Kidney (tissue), 10 donors: ENCODE measurements at regions not wholly inside any gene's neighbourhood (a gene's known extent, or its start where the extent isn't known, plus 50 kb on each side); places are given as distances from the start of the nearest gene placed in this dataset.
"Not testable (repeated sequence)": the region's sequence is repeated elsewhere in the genome, so short reads cannot be mapped to it uniquely, and the experiment has no call there.

Experiments
- DNase-seq, 5 donors: peaks; one replicate each; pipeline ENCODE4 v3.0.0-alpha.2; 2013 to 2020
- FAIRE-seq: peaks from 2 replicates; lab custom pipeline; 2012; peaks lifted over from hg19 to GRCh38; lab: Jason Lieb, UNC
- H3K27ac ChIP-seq, 2 donors: one replicate each; pipeline ENCODE4 v1.7.0; 2013; ENCODE audit warnings: low read depth in 2 of 2, low read length in 2 of 2, inconsistent platforms in 1 of 2
- H3K27me3 ChIP-seq: one replicate; pipeline ENCODE4 v1.7.1; 2013; ENCODE audit warnings: low read length, inconsistent platforms; ENCODE audit not compliant: control insufficient read depth, insufficient read depth
- H3K36me3 ChIP-seq, 3 donors: one replicate each; pipeline versions ENCODE4 v1.7.0 to v1.7.1; 2013; ENCODE audit warnings: low read length in 3 of 3, control low read depth in 1 of 3, inconsistent platforms in 1 of 3; ENCODE audit not compliant: insufficient read depth in 3 of 3, control insufficient read depth in 2 of 3
- H3K4me1 ChIP-seq, 3 donors: one replicate each; pipeline versions ENCODE4 v1.7.0 to v1.7.1; 2013; ENCODE audit warnings: low read length in 3 of 3, inconsistent platforms in 1 of 3, low read depth in 1 of 3; ENCODE audit not compliant: control insufficient read depth in 2 of 3, insufficient read depth in 2 of 3
- H3K4me3 ChIP-seq, 3 donors: one replicate each; pipeline versions ENCODE4 v1.7.0 to v1.8.1; 2013; ENCODE audit warnings: low read length in 3 of 3, control low read depth in 1 of 3, inconsistent platforms in 1 of 3
- H3K9ac ChIP-seq, 3 donors: one replicate each; pipeline versions ENCODE4 v1.7.0 to v1.7.1; 2013; ENCODE audit warnings: low read length in 3 of 3, control low read depth in 1 of 3, inconsistent platforms in 1 of 3
- H3K9me3 ChIP-seq, 3 donors: one replicate each; pipeline versions ENCODE4 v1.7.0 to v1.7.1; 2013; ENCODE audit warnings: low read length in 3 of 3, control low read depth in 1 of 3, inconsistent platforms in 1 of 3; ENCODE audit not compliant: control insufficient read depth in 2 of 3, insufficient read depth in 1 of 3
- intact Hi-C: fragments of 100-400 bp; cut with DNase I; formaldehyde crosslinking; loops from one replicate; pipeline ENCODE4 v1.11.1; 2022
- donor health status: control.
- donor health status: control.
- donor health status: DM: yes; HTN: yes; CAD: no.
- donor health status: Normal renal cell carcinoma (clear cell type).

DNA sequence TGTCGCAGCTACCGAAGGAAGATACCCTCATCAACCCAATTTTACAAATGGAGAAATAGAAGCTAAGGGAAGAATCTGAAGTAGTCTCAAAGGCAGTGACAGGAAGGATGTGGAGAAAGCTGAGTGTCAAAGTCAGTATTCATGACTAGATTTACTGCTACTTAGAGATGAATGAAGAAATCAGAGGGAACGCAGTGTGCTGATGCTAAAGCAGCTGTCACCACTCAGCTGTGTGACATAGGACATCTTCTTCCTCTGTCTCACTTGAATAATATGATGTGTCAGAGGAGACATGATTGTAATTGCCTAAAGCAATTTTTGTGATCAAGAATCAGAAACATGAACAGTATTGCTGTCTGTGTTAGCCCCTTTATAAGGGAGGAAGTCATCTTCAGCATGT is 54.1 kb downstream of the RAB6D start:
- H3K4me1 ChIP-seq, H3K27ac ChIP-seq, FAIRE-seq, H3K27me3 ChIP-seq, H3K9me3 ChIP-seq, H3K4me3 ChIP-seq, H3K9ac ChIP-seq, DNase-seq, intact Hi-C loops, H3K36me3 ChIP-seq: not testable (repeated sequence)

DNA sequence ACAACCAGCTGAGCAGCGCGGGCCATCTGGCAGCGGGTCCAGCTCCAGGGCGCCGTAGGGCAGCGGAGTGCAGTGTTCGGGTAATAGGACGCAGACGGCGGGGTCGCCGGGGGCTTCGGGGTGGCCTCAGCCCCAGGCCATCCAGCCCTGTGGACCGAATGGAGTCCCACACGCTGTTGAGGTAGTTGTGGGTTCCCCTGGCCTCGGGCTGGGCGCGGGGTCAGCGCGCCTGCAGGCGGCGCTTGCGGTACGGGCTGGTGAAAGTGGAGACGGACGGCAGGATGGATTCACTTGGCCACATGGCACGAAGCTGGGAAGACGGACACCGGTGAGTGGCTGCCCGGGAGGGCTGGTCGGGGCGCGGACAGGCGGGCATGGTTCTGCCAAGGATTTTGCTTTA is 63.8 kb downstream of the RAB6D start:
- H3K4me1 ChIP-seq, FAIRE-seq, H3K27ac ChIP-seq, H3K9ac ChIP-seq, H3K27me3 ChIP-seq, H3K4me3 ChIP-seq, H3K36me3 ChIP-seq, H3K9me3 ChIP-seq, intact Hi-C loops: not testable (repeated sequence)
- DNase-seq: peak in 1 of 5 donors; percentile 4

DNA sequence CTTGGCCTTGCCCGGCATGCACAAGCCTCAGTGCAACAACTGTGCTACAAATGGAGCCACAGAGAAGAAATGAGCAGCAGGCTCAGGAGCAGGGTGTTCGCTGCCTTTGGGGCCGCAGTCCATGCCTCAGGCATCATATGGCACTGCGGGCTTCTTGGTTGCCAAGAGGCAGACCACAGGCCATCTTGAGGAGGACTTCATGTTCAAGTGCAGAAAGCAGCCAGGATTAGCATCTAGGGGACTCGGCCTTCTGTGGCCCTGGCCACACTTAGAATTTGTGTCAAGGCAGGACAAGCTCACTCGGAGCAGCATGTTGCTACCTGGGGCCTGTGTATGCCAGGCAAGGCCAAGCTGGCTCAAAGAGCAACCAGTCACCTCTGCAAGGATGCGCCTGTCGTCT is 68.5 kb downstream of the POTEE start:
- H3K36me3 ChIP-seq, DNase-seq, H3K4me1 ChIP-seq, H3K27ac ChIP-seq, FAIRE-seq, intact Hi-C loops, H3K9me3 ChIP-seq, H3K4me3 ChIP-seq, H3K27me3 ChIP-seq, H3K9ac ChIP-seq: not testable (repeated sequence)

DNA sequence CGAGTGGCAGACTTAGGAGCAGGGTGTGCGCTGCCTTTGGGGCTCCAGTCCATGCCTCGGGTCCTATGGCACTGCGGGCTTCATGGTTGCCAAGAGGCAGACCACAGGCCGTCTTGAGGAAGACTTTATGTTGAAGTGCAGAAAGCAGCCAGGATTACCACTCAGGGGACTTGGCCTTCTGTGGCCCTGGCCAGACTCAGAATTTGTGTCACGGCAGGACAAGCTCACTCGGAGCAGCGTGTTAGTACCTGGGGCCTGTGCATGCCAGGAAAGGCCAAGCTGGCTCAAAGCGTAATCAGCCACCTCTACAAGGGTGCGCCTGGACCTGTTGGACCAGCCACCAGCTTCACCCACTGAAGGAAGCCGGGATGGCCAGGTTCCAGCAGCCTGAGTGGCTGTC is 68.0 kb downstream of the POTEE start:
- H3K4me1 ChIP-seq, FAIRE-seq, H3K9ac ChIP-seq, intact Hi-C loops, H3K9me3 ChIP-seq, H3K4me3 ChIP-seq, H3K36me3 ChIP-seq, H3K27me3 ChIP-seq, H3K27ac ChIP-seq: not testable (repeated sequence)
- peak in 1 of 5 donors; percentile 55 for DNase-seq

DNA sequence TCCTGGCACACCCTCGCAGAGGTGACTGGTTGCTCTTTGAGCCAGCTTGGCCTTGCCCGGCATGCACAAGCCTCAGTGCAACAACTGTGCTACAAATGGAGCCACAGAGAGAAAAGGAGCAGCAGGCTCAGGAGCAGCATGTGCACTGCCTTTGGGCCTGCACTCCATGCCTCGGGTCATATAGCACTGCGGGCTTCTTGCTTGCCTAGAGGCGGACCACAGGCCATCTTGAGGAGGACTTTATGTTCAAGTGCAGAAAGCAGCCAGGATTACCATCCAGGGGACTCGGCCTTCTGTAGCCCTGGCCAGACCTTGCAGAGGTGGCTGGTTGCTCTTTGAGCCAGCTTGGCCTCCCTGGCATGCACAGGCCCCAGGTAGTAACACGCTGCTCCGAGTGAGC is 62.7 kb downstream of the POTEE start:
- H3K4me1 ChIP-seq, DNase-seq, H3K9ac ChIP-seq, H3K27me3 ChIP-seq, H3K4me3 ChIP-seq, intact Hi-C loops, H3K36me3 ChIP-seq, H3K27ac ChIP-seq, FAIRE-seq, H3K9me3 ChIP-seq: not testable (repeated sequence)

- H3K9ac ChIP-seq, H3K9me3 ChIP-seq, DNase-seq, H3K4me1 ChIP-seq, H3K27me3 ChIP-seq, H3K4me3 ChIP-seq, H3K27ac ChIP-seq, FAIRE-seq, H3K36me3 ChIP-seq, intact Hi-C loops: not testable (repeated sequence)
Observed at GRCh38 chr2:131264034-131264433, 54.7 kb downstream of the POTEE start.
